ENCODE measurements at regions not wholly inside any gene's neighbourhood (a gene's known extent, or its start where the extent isn't known, plus 50 kb on each side); places are given as distances from the start of the nearest gene placed in this dataset.

GRCh38 chr11:23543651-23544222 is 683.5 kb upstream of the CCDC179 start:
- no peak for DNase-seq (ENCODE audit: low spot score)
- FAIRE-seq: no peak

- no peak for FAIRE-seq
- DNase-seq (ENCODE audit: low spot score): no peak
Observed at GRCh38 chr11:23551706-23552105, 691.4 kb upstream of the CCDC179 start.

DNA sequence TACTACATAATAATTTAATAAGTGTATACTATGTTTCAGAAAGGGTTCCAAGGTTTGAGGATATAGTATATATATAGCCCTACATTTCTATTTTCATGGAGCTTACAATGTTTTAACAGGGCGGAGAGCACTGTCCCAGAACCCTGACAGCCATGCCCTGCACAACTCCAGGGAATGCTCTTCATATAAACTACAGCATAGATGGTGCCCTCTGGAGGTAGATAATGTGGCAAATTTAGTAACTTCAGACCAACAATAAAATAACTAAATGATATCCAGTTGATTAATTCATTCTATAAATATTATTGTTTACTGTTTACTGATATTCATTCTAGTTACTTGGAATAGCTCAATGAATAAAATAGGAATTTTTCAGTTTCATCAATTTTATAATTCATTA is 693.7 kb upstream of the CCDC179 start:
- DNase-seq (ENCODE audit: low spot score): no peak
- FAIRE-seq: no peak

DNA sequence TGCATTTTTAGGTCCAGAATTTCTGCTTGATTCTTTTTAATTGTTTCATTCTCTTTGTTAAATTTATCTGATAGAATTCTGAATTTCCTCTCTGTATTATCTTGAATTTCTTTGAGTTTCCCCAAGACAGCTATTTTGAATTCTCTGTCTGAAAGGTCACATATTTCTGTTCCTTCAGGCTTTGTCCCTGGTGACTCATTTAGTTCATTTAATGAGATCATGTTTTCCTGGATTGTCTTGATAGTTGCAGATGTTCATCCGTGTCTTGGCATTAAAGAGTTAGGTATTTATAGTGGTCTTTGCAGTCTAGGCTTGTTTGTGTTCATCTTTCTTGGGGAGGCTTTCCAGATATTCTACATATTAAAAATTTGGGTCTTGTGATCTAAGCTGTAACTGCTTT is 694.8 kb upstream of the CCDC179 start:
- no peak for FAIRE-seq

GRCh38 chr11:23556163-23556750 is 696.0 kb upstream of the CCDC179 start:
- DNase-seq (ENCODE audit: low spot score) (no peak), FAIRE-seq (no peak)

More for the DNA sequence above, 694.8 kb upstream of the CCDC179 start:
- DNase-seq (ENCODE audit: low spot score): no peak

DNA sequence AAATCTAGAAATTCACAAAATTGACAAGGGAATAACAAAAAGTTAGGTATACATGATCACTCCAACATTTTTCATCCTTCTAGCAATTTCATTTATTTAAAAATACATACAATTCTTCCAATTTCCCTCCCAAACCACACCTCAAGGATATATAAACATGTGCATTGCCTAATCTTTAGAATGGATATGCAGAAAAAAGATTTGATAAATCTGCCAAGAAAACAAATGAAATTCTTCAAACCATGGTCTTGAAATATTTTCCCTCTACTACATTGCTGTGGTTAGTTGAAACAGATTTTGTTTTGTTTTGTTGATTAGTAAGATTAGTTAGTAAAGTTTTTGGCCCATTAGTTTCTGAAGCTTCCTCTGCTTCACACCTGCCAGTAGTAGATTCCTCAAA is 703.3 kb upstream of the CCDC179 start:
- FAIRE-seq (no peak), DNase-seq (ENCODE audit: low spot score) (no peak)

DNA sequence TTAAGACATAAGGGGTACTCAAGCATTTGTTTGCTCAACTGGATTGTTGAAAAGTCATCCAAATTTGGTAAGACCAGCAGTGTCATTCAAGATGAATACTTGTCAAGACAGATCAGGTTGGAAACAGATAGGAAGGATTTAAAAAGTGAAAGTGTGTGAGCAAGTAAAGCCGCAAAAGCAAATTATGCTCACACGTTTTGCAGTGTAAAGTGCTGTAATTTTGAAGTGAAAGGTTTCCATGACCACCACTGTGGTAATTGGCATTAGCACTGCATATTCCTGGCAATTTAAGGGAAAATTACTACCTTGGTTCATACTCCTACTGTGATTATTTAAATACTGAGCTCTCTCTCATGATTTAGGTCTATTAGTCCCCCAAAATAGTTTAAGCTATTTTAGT is 704.1 kb upstream of the CCDC179 start:
- FAIRE-seq (no peak), DNase-seq (ENCODE audit: low spot score) (no peak)

GRCh38 chr11:23569134-23569533 is 708.9 kb upstream of the CCDC179 start:
- DNase-seq (ENCODE audit: low spot score) (no peak), FAIRE-seq (no peak)

GRCh38 chr11:23569547-23569946 is 709.3 kb upstream of the CCDC179 start:
- FAIRE-seq: no peak
- no peak for DNase-seq (ENCODE audit: low spot score)

DNA sequence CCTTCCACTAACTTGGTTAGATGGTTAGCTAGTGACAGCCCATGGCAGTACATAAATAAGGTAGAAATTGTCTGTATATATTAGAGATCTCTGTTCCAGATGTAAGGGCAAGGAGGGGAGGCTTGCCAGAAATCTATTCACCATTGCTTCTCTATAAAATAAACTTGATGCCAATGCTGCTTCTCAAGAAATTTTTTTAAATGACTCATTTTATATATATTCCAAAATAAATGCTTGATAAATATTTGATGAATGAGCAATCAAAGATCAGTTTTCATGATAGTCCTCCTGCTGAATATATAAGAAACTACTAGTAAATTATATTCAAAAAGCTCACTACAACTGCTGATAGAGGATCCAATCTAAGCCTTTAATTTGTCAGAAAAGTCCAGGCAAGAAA is 710.6 kb upstream of the CCDC179 start:
- FAIRE-seq: no peak
- DNase-seq (ENCODE audit: low spot score): no peak

DNA sequence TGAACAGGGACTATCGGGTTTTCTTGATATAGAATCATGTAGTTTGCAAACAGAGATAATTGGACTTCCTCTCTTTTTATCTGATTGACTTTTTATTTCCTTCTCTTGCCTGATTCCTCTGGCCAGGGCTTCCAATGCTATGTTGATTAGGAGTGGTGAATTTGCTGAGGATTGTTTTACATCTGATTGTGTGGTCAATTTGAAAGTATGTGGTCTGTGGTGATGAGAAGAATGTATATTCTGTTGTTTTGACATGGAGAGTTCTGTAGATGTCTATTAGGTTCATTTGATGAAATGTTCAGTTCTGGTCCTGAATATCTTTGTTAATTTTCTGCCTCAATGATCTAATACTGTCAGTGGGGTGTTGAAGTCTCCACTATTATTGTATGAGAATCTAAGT is 713.2 kb upstream of the CCDC179 start:
- DNase-seq (ENCODE audit: low spot score): no peak
- no peak for FAIRE-seq

DNA sequence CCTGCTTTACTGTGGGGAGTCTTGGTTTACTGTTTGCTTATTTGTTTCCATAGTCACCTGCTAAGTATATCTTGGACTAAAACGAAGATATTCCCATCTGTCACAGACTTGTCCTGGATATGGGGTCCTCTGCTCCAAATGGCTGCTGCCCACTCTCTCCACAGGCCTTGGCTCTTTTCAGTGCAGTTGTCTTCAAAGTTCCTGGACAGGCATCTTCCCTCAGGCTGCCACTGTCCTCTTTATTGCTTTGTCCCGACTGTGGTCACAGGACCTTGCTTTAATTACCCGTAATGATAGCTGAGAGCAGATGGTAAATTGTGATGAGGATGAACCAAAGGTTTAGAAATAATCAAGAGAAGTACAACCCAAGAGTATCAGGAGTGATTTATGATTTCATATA is 713.9 kb upstream of the CCDC179 start:
- FAIRE-seq (no peak), DNase-seq (ENCODE audit: low spot score) (no peak)

- FAIRE-seq (no peak), DNase-seq (ENCODE audit: low spot score) (no peak)
Observed at GRCh38 chr11:23577296-23577695, 717.0 kb upstream of the CCDC179 start.

DNA sequence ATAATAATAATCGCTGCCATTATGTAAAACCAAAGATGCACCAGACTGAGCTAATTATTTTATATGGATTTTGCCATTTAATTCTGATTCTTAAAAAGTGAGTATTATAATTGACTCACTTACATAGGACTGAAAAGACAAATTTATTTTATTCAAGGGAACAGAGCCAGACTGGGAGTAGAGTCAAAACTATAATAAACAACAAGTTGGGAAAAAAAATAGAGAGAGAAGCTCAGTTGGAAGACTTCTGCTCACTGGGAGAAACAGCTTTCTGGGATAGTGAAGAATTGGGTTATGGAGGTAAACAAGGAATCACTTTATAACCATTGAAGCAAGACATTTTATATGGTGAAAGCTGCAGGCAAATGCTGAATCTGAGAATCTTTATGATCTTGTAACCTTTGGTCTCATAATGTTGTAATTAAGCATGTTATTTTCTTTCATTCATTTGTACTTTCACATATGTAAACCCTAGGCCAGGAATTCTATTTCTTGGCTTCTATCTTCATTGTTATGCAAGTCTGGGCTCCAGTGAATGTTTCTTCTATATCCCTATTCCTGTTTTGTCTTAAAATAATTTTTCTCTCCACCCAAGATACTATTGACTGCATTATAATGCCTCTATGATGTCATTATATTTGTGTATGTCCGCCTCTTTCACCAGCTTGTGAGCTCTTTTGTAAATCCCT is 725.3 kb upstream of the CCDC179 start:
- DNase-seq (ENCODE audit: low spot score): no peak
- FAIRE-seq: no peak

- DNase-seq (ENCODE audit: low spot score): no peak
- no peak for FAIRE-seq
Observed at GRCh38 chr11:23586173-23586572, 725.9 kb upstream of the CCDC179 start.

DNA sequence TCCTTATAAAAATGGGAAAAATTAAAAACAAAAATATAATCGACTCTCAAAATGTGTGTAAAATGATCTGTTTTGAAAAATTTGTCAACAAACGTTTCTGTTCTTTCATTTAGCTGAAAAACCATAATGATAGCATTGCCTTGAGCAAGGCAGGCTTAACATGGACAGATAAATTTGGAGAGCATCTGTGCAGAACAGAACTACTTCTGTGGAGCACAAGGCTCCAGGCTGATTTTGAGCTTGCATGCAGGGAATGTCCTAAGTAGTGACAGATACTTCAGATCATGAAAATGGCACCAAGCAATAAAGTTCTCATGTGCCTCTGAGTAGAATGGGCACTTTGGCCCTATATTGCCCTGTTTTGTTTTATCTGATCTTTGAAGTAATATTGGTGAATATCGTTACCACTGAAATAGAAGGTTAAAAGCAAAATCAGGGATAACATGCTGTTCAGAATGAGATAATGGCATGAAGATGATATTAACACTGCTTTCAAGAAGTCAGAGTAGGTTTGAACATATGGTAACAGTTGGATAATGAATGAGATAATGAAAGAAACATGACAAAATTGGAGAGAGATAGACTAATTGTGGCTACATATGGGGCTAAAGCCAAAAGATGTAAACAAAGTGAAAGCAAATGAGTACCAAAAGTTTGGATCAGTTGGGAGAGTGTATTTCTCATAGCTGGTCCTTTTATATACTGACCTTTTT is 730.5 kb upstream of the CCDC179 start:
- no peak for DNase-seq (ENCODE audit: low spot score)
- no peak for FAIRE-seq

DNA sequence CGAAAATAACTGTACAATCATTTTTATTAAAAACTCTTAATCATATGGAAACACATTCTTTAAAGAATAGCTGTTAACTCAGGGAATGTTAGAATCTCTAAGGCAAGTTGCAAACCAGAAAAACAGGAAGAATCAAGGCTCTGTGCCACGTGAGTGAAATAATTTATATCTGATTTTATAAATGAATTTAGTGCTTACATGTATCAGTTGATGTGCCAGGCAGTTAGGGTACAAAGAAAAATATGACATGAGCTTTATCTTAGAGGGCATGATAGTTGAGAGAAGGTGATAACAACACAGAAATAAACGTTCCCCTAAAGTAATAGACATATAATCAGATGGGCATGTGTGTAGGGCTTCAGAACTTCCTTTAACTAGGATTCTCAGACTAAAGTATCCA is 734.5 kb upstream of the CCDC179 start:
- DNase-seq (ENCODE audit: low spot score): no peak
- no peak for FAIRE-seq

- FAIRE-seq (no peak), DNase-seq (ENCODE audit: low spot score) (no peak)
Observed at GRCh38 chr11:23604966-23605365, 744.7 kb upstream of the CCDC179 start.

- FAIRE-seq: no peak
Observed at GRCh38 chr11:23606191-23606590, 745.9 kb upstream of the CCDC179 start.

DNA sequence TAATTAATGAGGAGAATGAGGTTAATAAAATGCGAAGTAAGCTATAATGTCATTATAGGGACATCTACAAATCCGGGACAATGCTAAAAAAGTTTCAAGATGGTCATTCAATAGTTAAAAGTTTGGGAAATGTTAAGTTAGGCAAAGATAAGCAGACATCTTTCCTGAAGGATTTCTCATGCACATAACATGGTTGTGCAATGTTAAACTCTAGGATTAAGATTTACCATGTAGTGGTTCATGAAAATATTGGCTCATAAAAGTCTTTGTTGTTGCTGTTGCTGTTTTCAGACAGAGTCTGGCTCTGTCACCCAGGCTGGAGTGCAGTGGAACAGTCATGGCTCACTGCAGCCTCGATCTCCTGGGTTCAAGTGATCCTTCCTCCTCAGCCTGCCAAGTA is 751.5 kb upstream of the CCDC179 start:
- FAIRE-seq (no peak), DNase-seq (ENCODE audit: low spot score) (no peak)

More at GRCh38 chr11:23606191-23606590, 745.9 kb upstream of the CCDC179 start:
- DNase-seq (ENCODE audit: low spot score): no peak

DNA sequence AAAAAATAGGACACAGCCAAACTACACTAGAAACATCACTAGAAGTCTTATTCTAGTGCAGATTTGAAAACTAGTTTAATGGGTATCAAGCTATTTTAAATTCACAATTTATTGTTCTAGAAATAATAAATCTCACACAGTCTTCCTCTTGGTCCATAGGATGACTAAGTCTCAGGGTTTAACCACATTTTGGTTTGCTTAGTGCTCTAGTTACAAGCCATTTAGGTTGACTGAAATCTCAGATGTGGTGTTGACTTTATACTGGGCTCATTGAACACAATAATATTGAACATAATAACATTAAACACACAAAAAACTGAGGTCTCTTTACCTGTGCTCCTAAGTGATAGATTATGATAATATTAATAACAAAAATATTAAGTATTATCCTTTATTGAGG is 760.3 kb upstream of the CCDC179 start:
- no peak for DNase-seq (ENCODE audit: low spot score)
- FAIRE-seq: no peak

- no peak for FAIRE-seq
- DNase-seq (ENCODE audit: low spot score): no peak
Observed at GRCh38 chr11:23632293-23632692, 772.0 kb upstream of the CCDC179 start.

Measured in RCC 7860 (cell line).